ENCODE measurements at regions not wholly inside any gene's neighbourhood (a gene's known extent, or its start where the extent isn't known, plus 50 kb on each side); places are given as distances from the start of the nearest gene placed in this dataset.

DNA sequence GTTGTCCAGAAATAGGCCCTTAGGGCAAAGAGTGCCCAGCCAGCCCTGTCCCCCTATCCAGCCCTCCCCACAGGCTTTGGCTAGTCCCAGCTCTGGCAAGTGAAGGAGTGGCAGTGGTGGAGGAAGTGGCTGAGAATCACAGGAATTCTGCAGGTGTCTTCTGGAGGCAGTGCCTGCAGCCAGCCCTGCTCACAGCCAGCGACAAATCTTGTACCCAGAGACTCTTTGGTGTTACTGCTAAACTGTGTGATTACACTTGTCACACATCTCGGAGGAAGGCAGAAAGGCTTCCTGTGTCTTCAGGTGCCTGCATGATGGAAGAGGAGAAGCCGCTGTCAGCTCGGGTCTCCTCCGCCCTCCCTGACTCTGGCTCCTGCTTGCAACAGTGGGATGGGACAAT lies 71.6 kb upstream of the GRIK3 start:
- TF ChIP-seq EP300 (IDR thresholded peaks at IDR 0.05) = no peak
- no peak for TF ChIP-seq POLR2A (IDR thresholded peaks at IDR 0.05)
- TF ChIP-seq CTCF (IDR thresholded peaks at IDR 0.05) = no peak
